ENCODE measurements at regions not wholly inside any gene's neighbourhood (a gene's known extent, or its start where the extent isn't known, plus 50 kb on each side); places are given as distances from the start of the nearest gene placed in this dataset.
"Not testable (repeated sequence)": the region's sequence is repeated elsewhere in the genome, so short reads cannot be mapped to it uniquely, and the experiment has no call there.

DNA sequence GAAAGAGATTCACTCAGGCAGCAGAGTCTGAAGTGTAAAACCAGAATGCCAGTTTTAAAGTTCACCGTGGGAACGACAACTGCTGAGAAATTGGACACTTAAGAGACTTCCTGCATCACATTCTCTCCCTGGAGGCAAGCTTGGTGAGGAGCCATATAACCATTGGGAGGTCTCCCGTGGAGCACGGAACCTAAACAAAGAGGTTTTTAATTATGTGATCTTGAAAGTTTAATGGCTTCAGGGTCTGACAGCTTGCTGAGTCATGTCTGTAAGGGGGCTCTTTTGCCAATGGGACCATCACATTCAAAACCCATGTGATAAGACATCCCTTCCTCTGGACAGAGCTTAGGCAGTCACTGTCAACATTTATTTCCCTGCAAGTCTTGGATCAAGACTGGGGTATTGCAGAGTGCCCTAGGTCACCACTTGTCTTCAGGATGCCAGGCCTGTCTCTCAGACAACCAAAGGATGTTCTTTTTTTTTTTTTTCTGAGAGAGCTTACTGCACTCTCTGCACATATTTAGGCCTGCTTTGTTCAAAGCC, 674.4 kb downstream of the TYW1 start:
- intact Hi-C loops (cut with DNase I) = no loop called here
- 61 to 66% methylated on average over 4 of the region's 4 CpGs for WGBS, 2 donors
- DNase-seq = no peak
- Histone ChIP-seq H3K4me3 (no peak overlapping the region), H3K27me3 (no peaks in the 10 kb centered on the region), H3K27ac (no peak overlapping the region), H3K9me3 (peaks cover 0 to 6% (median 3%) of the 10 kb centered on the region in 4 donors), H3K4me1 (no peaks in the 10 kb centered on the region), H3K36me3 (no peaks in the 10 kb centered on the region)
- TF ChIP-seq POLR2A (IDR thresholded peaks at IDR 0.05) (no peak), CTCF (IDR thresholded peaks at IDR 0.05) (no peak), POLR2AphosphoS5 (IDR thresholded peaks at IDR 0.05) (no peak), EP300 (IDR thresholded peaks at IDR 0.05) (no peak)

GRCh38 chr7:67673861-67674260, 677.2 kb downstream of the TYW1 start:
- intact Hi-C loops (cut with DNase I) = no loop called here
- Histone ChIP-seq H3K36me3 (no peaks in the 10 kb centered on the region), H3K4me1 (no peaks in the 10 kb centered on the region), H3K9me3 (peaks cover 0 to 10% (median 3%) of the 10 kb centered on the region in 4 donors), H3K27ac (no peak overlapping the region), H3K4me3 (no peak overlapping the region), H3K27me3 (no peaks in the 10 kb centered on the region)
- WGBS, 2 donors = 63 to 69% methylated on average over 3 of the region's 3 CpGs
- no peak for DNase-seq
- TF ChIP-seq POLR2A (IDR thresholded peaks at IDR 0.05) = no peak
- no peak for TF ChIP-seq EP300 (IDR thresholded peaks at IDR 0.05)
- TF ChIP-seq POLR2AphosphoS5 (IDR thresholded peaks at IDR 0.05) = no peak
- TF ChIP-seq CTCF (IDR thresholded peaks at IDR 0.05) = no peak

DNA sequence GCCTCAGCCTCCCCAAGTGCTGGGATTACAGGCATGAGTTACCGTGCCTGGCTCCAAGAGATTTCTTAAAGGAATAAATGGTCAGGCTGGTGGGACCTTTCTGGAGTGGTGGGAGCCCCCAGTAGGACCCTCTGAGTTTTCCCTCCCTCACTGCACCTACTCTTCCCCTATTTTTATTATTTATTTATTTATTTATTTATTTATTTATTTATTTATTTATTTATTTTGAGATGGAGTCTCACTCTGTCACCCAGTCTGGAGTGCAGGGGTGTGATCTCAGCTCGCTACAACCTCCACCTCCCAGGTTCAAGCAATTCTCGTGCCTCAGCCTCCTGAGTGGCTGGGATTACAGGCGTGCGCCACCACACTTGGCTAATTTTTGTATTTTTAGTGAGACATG, 678.2 kb downstream of the TYW1 start:
- intact Hi-C loops (cut with DNase I); H3K9me3 ChIP-seq; H3K27me3 ChIP-seq; H3K36me3 ChIP-seq; H3K4me3 ChIP-seq; DNase-seq; H3K4me1 ChIP-seq; H3K27ac ChIP-seq: not testable (repeated sequence)
- WGBS, 2 donors = 74 to 86% methylated on average over 5 of the region's 5 CpGs

DNA sequence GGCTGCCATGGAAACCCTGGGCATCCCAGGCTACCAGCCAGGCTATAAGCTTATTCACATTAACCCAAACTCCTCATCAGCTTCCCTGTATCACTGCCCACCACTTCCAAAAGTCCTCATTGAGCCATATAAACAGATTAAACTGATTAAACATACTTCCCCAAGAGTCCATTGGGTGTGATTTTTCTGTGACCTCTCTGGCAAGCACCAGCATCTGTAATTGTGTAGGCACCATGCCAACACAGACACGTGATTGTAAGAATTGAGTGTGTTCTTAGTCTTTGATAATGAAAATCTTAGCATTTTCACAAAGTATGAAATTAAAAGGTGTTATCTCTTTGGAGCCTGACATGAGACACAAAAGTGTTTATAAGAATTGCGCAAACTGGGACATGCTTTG, 679.3 kb downstream of the TYW1 start:
- 52 to 78% methylated on average over 2 of the region's 2 CpGs for WGBS, 2 donors

DNA sequence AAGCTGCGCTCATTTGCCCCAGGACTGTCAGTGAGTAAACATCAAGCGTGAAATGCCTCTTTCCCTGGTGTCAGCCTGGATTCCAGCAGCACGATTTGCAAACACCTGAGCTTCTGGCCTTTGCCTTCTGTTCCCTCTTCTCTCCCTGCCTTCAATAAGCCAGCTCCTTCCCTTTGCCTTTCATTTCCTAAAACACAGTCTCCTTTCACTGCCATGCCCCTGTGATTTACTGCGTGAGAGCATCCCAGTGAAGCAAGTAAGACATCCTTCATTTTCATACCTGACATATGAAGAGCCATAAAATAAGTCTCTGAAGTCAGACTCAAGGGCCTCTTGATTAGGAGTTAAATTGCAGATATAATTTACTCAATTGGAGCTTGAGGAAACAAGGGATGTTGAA, 681.8 kb downstream of the TYW1 start:
- Histone ChIP-seq H3K9me3 (peaks cover 0 to 5% (median 0%) of the 10 kb centered on the region in 4 donors), H3K27me3 (no peaks in the 10 kb centered on the region), H3K36me3 (no peaks in the 10 kb centered on the region), H3K4me3 (no peak overlapping the region), H3K27ac (no peak overlapping the region), H3K4me1 (no peaks in the 10 kb centered on the region)
- intact Hi-C loops (cut with DNase I) = no loop called here
- WGBS, 2 donors = 43 to 55% methylated on average over 4 of the region's 4 CpGs
- DNase-seq = no peak
- no peak for TF ChIP-seq CTCF (IDR thresholded peaks at IDR 0.05)
- TF ChIP-seq EP300 (IDR thresholded peaks at IDR 0.05) = no peak
- TF ChIP-seq POLR2AphosphoS5 (IDR thresholded peaks at IDR 0.05) = no peak
- TF ChIP-seq POLR2A (IDR thresholded peaks at IDR 0.05) = no peak

More for the DNA sequence above, 679.3 kb downstream of the TYW1 start:
- Histone ChIP-seq H3K27ac (no peak overlapping the region), H3K27me3 (no peaks in the 10 kb centered on the region), H3K4me3 (no peak overlapping the region), H3K4me1 (no peaks in the 10 kb centered on the region), H3K9me3 (peaks cover 0 to 10% (median 0%) of the 10 kb centered on the region in 4 donors), H3K36me3 (no peaks in the 10 kb centered on the region)
- intact Hi-C loops (cut with DNase I) = no loop called here
- no peak for DNase-seq
- no peak for TF ChIP-seq EP300 (IDR thresholded peaks at IDR 0.05)
- TF ChIP-seq POLR2A (IDR thresholded peaks at IDR 0.05) = no peak
- TF ChIP-seq CTCF (IDR thresholded peaks at IDR 0.05) = no peak
- TF ChIP-seq POLR2AphosphoS5 (IDR thresholded peaks at IDR 0.05) = no peak
